ENCODE measurements at regions not wholly inside any gene's neighbourhood (a gene's known extent, or its start where the extent isn't known, plus 50 kb on each side); places are given as distances from the start of the nearest gene placed in this dataset.

- peak overlapping the region in 1 of 5 donors; percentile 65 for H3K27ac ChIP-seq
- no peaks in the 10 kb centered on the region for H3K9me3 ChIP-seq
- intact Hi-C loops (cut with DNase I; ENCODE audit: low total_unique reads): no loop called here
- peaks cover 0 to 20% (median 4%) of the 10 kb centered on the region in 4 donors for H3K4me1 ChIP-seq
- peak; percentile 85 to 96 for DNase-seq
- TF ChIP-seq EP300 (IDR thresholded peaks at IDR 0.05): no peak
- TF ChIP-seq POLR2A (IDR thresholded peaks at IDR 0.05): no peak
- peak in 2 of 3 donors; percentile 10 to 53 for TF ChIP-seq POLR2AphosphoS5 (IDR thresholded peaks at IDR 0.05)
- peak in 3 of 7 experiments; percentile 20 to 56 (median 55) for TF ChIP-seq CTCF (IDR thresholded peaks at IDR 0.05)
- WGBS, 5 donors: 39 to 94% (median 86%) methylated on average over 8 to 10 of the region's 10 CpGs
- H3K4me3 ChIP-seq: peak overlapping the region in 2 of 4 donors; percentile 28 to 51
- no peaks in the 10 kb centered on the region for H3K36me3 ChIP-seq
- no peaks in the 10 kb centered on the region for H3K27me3 ChIP-seq
Measured at GRCh38 chrX:131763674-131764073, 219.8 kb downstream of the OR13H1 start.

GRCh38 chrX:131764216-131764615 lies 220.3 kb downstream of the OR13H1 start:
- H3K4me3 ChIP-seq: peak overlapping the region in 2 of 4 donors; percentile 28 to 51
- H3K27me3 ChIP-seq: no peaks in the 10 kb centered on the region
- peaks cover 0 to 22% (median 4%) of the 10 kb centered on the region in 4 donors for H3K4me1 ChIP-seq
- peak in 1 of 2 donors; percentile 23 for DNase-seq
- no peaks in the 10 kb centered on the region for H3K36me3 ChIP-seq
- TF ChIP-seq CTCF (IDR thresholded peaks at IDR 0.05) (no peak), POLR2AphosphoS5 (IDR thresholded peaks at IDR 0.05) (no peak), POLR2A (IDR thresholded peaks at IDR 0.05) (no peak), EP300 (IDR thresholded peaks at IDR 0.05) (no peak)
- intact Hi-C loops (cut with DNase I; ENCODE audit: low total_unique reads): no loop called here
- no peaks in the 10 kb centered on the region for H3K9me3 ChIP-seq
- no peak overlapping the region for H3K27ac ChIP-seq
- WGBS, 5 donors: 45 to 97% (median 79%) methylated on average over 5 of the region's 5 CpGs

- intact Hi-C loops (cut with DNase I; ENCODE audit: low total_unique reads): no loop called here
- H3K27ac ChIP-seq: peak overlapping the region in 3 of 5 donors; percentile 16 to 79 (median 59)
- WGBS, 5 donors: 47 to 96% (median 87%) methylated on average over 16 to 18 of the region's 18 CpGs
- peak; percentile 77 to 95 for DNase-seq
- H3K4me1 ChIP-seq: peaks cover 0 to 12% (median 4%) of the 10 kb centered on the region in 4 donors
- H3K27me3 ChIP-seq: no peaks in the 10 kb centered on the region
- H3K36me3 ChIP-seq: no peaks in the 10 kb centered on the region
- H3K4me3 ChIP-seq: peak overlapping the region in 2 of 4 donors; percentile 42 to 49
- TF ChIP-seq CTCF (IDR thresholded peaks at IDR 0.05): peak in 3 of 7 experiments; percentile 15 to 52 (median 39)
- TF ChIP-seq EP300 (IDR thresholded peaks at IDR 0.05): no peak
- H3K9me3 ChIP-seq: no peaks in the 10 kb centered on the region
Measured at GRCh38 chrX:131778269-131779218, 234.7 kb downstream of the OR13H1 start.

- H3K27me3 ChIP-seq: no peaks in the 10 kb centered on the region
- peaks cover 0 to 12% (median 4%) of the 10 kb centered on the region in 4 donors for H3K4me1 ChIP-seq
- H3K9me3 ChIP-seq: no peaks in the 10 kb centered on the region
- H3K27ac ChIP-seq: peak overlapping the region in 1 of 5 donors; percentile 79
- TF ChIP-seq CTCF (IDR thresholded peaks at IDR 0.05) (no peak), EP300 (IDR thresholded peaks at IDR 0.05) (no peak), POLR2A (IDR thresholded peaks at IDR 0.05) (no peak), POLR2AphosphoS5 (IDR thresholded peaks at IDR 0.05) (no peak)
- 66 to 90% (median 75%) methylated on average over 7 of the region's 7 CpGs for WGBS, 5 donors
- no peaks in the 10 kb centered on the region for H3K36me3 ChIP-seq
- no peak for DNase-seq
- peak overlapping the region in 2 of 4 donors; percentile 42 to 49 for H3K4me3 ChIP-seq
- intact Hi-C loops (cut with DNase I; ENCODE audit: low total_unique reads): no loop called here
Measured at GRCh38 chrX:131779306-131779705, 235.4 kb downstream of the OR13H1 start.
